Upper lobe of left lung (tissue), 6 donors: ENCODE measurements at regions not wholly inside any gene's neighbourhood (a gene's known extent, or its start where the extent isn't known, plus 50 kb on each side); places are given as distances from the start of the nearest gene placed in this dataset.

ENCODE experiments used
- ATAC-seq, 2 donors: fragments of 200-7000 bp; cut with Tn5 transposase; one replicate each; pipeline ENCODE4 v1.9.1; 2022; ENCODE audit warnings: mild to moderate bottlenecking in 2 of 2, moderate library complexity in 2 of 2; ENCODE audit not compliant: low FRiP score in 2 of 2
- DNase-seq, 2 donors: peaks; one replicate each; pipeline ENCODE4 v3.0.0-alpha.2; 2019 to 2020
- H3K27ac ChIP-seq, 4 donors: fragments of 200-600 bp; sonication (generic); one replicate each; pipeline ENCODE4 v1.5.1; 2016 to 2019
- H3K27me3 ChIP-seq, 4 donors: fragments of 200-600 bp; sonication (generic); one replicate each; pipeline ENCODE4 v1.5.1; 2017 to 2019
- H3K36me3 ChIP-seq, 4 donors: fragments of 200-600 bp; sonication (generic); one replicate each; pipeline ENCODE4 v1.5.1; 2016 to 2019
- H3K4me1 ChIP-seq, 4 donors: fragments of 200-600 bp; sonication (generic); one replicate each; pipeline ENCODE4 v1.5.1; 2018 to 2019
- H3K4me3 ChIP-seq, 4 donors: fragments of 200-600 bp; sonication (generic); one replicate each; pipeline ENCODE4 v1.5.1; 2017 to 2019; ENCODE audit warnings: mild to moderate bottlenecking in 2 of 4, moderate library complexity in 1 of 4
- H3K9me3 ChIP-seq, 4 donors: fragments of 200-600 bp; sonication (generic); one replicate each; pipeline ENCODE4 v1.5.1; 2018 to 2019
- EP300 ChIP-seq, 4 donors: sonication (generic); formaldehyde crosslinking; IDR thresholded peaks; one replicate each; pipeline ENCODE4 v1.5.1; 2017; ENCODE audit warnings: antibody characterized with exemption in 4 of 4, control low read depth in 2 of 4
- POLR2A ChIP-seq, 4 donors: fragments of 450-650 bp; IDR thresholded peaks; one replicate each; pipeline ENCODE4 v1.5.1; 2016 to 2017; ENCODE audit warnings: antibody characterized with exemption in 4 of 4, mild to moderate bottlenecking in 2 of 4
- POLR2AphosphoS5 ChIP-seq, 2 donors: sonication (generic); formaldehyde crosslinking; IDR thresholded peaks; one replicate each; pipeline ENCODE4 v1.5.1; 2017; ENCODE audit warnings: antibody characterized with exemption in 2 of 2
- WGBS, 2 donors: methylation state at CpG; one replicate each; pipeline ENCODE4 v1.1.5; 2017 to 2018; 5-methylcytosine and 5-hydroxymethylcytosine counted together
- small RNA-seq, 4 donors: library from RNA; depleted of rRNA; stranded (forward); fragments of <200 nt; gene quantifications; one replicate each; pipeline ENCODE3, GENCODE V24; 2016
- TF ChIP-seq, protein P1 (sequence below), 6 experiments: fragments of 450-650 bp in 4 of 6; fragments of 200-600 bp in 2 of 6; sonication (generic) in 2 of 6; IDR thresholded peaks; one replicate each; pipeline ENCODE4 v1.5.1; 2016 to 2019; ENCODE audit warnings: antibody characterized with exemption in 6 of 6
- donor health status: DM: no; HTN: no; CAD: no; lungs with moderate emphysema.
- donor health status: DM: no; HTN: yes; CAD: no; lungs with severe emphysema.

DNA sequence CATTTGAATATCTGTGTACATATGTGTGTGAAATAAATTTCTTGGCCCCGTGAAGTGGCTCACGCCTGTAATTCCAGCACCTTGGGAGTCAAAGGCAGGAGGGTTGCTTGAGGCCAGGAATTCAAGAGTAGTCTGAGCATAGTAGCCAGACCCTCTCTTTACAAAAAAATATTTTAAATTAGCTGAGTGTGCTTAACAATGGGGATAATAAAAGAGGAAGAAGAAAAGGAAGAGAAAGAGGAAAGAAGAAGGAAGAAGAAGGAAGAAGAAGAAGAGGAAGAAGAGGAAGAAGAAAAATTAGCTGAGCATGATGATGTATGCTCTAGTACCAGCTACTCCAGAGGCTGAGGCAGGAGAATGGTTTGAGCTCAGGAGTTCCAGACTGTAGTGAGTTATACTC is 52.1 kb upstream of the XPO1 start:
- 98 to 99% methylated on average over 2 of the region's 2 CpGs for WGBS, 2 donors

DNA sequence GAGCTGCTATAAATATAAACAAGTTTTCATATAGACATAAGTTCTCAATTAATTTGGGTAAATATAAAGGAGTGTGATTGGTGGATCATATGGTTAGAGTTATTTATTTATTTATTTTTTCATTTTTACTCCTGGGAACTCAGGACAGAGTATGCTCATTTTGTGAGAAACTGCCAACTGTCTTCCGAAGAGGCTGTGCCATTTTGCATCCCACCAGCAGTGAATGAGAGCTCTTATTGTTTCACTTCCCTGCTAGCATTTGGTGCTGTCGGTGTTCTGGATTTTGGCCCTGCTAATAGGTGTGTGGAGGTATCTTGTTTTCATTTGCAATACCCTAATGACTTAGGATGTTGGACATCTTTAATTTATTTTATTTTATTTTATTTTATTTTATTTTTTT is 50.4 kb upstream of the XPO1 start:
- TF ChIP-seq, protein P1, sequence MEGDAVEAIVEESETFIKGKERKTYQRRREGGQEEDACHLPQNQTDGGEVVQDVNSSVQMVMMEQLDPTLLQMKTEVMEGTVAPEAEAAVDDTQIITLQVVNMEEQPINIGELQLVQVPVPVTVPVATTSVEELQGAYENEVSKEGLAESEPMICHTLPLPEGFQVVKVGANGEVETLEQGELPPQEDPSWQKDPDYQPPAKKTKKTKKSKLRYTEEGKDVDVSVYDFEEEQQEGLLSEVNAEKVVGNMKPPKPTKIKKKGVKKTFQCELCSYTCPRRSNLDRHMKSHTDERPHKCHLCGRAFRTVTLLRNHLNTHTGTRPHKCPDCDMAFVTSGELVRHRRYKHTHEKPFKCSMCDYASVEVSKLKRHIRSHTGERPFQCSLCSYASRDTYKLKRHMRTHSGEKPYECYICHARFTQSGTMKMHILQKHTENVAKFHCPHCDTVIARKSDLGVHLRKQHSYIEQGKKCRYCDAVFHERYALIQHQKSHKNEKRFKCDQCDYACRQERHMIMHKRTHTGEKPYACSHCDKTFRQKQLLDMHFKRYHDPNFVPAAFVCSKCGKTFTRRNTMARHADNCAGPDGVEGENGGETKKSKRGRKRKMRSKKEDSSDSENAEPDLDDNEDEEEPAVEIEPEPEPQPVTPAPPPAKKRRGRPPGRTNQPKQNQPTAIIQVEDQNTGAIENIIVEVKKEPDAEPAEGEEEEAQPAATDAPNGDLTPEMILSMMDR (IDR thresholded peaks at IDR 0.05), result no peak
- TF ChIP-seq EP300 (IDR thresholded peaks at IDR 0.05) (no peak), POLR2AphosphoS5 (IDR thresholded peaks at IDR 0.05) (no peak), POLR2A (IDR thresholded peaks at IDR 0.05) (no peak)
- 38 to 41% methylated on average over 2 of the region's 2 CpGs for WGBS, 2 donors
- no peaks in the 10 kb centered on the region for H3K9me3 ChIP-seq
- no peak overlapping the region for H3K27ac ChIP-seq
- no peaks in the 10 kb centered on the region for H3K27me3 ChIP-seq
- no peaks in the 10 kb centered on the region for H3K36me3 ChIP-seq
- H3K4me3 ChIP-seq, result no peak overlapping the region
- H3K4me1 ChIP-seq, result no peaks in the 10 kb centered on the region
- DNase-seq (no peak), ATAC-seq (no peak)

More for the DNA sequence above, 52.1 kb upstream of the XPO1 start:
- H3K27me3 ChIP-seq, result no peaks in the 10 kb centered on the region
- DNase-seq, result no peak
- ATAC-seq, result no peak
- TF ChIP-seq, protein P1 (IDR thresholded peaks at IDR 0.05), result no peak
- TF ChIP-seq POLR2A (IDR thresholded peaks at IDR 0.05) (no peak), POLR2AphosphoS5 (IDR thresholded peaks at IDR 0.05) (no peak), EP300 (IDR thresholded peaks at IDR 0.05) (no peak)
- H3K4me3 ChIP-seq, result no peak overlapping the region
- H3K4me1 ChIP-seq, result no peaks in the 10 kb centered on the region
- H3K9me3 ChIP-seq, result no peaks in the 10 kb centered on the region
- H3K36me3 ChIP-seq, result no peaks in the 10 kb centered on the region
- H3K27ac ChIP-seq, result no peak overlapping the region

Small RNA genes lying in the stretch of these regions (small RNA-seq; reads per million reads assigned to genes)
- gene RNU6-1145P (0 to 0.14 (median 0) reads per million in 4 donors), gene RPS29P10 (0 reads per million in 4 donors)
